GDM1 (cell line): ENCODE measurements at regions not wholly inside any gene's neighbourhood (a gene's known extent, or its start where the extent isn't known, plus 50 kb on each side); places are given as distances from the start of the nearest gene placed in this dataset.
"Not testable (repeated sequence)": the region's sequence is repeated elsewhere in the genome, so short reads cannot be mapped to it uniquely, and the experiment has no call there.

Experiments used
- DNase-seq: peaks from one replicate; lab custom pipeline; 2025; lab: John Stamatoyannopoulos, UW

GRCh38 chr6:120358535-120358934, 975.7 kb downstream of the TBC1D32 start:
- DNase-seq = not testable (repeated sequence)

GRCh38 chr6:120357447-120357846, 976.8 kb downstream of the TBC1D32 start:
- DNase-seq = no peak

- no peak for DNase-seq
These were observed 978.5 kb downstream of the TBC1D32 start for GRCh38 chr6:120355822-120356221.

GRCh38 chr6:120354452-120355098, 979.7 kb downstream of the TBC1D32 start:
- no peak for DNase-seq

- DNase-seq = no peak
These were observed 981.8 kb downstream of the TBC1D32 start for GRCh38 chr6:120352491-120352890.

- DNase-seq = no peak
These were observed 985.4 kb downstream of the TBC1D32 start for GRCh38 chr6:120348926-120349325.

- DNase-seq = no peak
These were observed 979.0 kb upstream of the MAN1A1 start for GRCh38 chr6:120328521-120328920.

GRCh38 chr6:120320481-120321162, 971.1 kb upstream of the MAN1A1 start:
- DNase-seq = no peak

- no peak for DNase-seq
These were observed 954.7 kb upstream of the MAN1A1 start for GRCh38 chr6:120304223-120304622.

- DNase-seq = no peak
These were observed 954.0 kb upstream of the MAN1A1 start for GRCh38 chr6:120303527-120303926.

GRCh38 chr6:120302041-120302440, 952.5 kb upstream of the MAN1A1 start:
- no peak for DNase-seq

- DNase-seq = no peak
These were observed 941.4 kb upstream of the MAN1A1 start for GRCh38 chr6:120290964-120291363.

- no peak for DNase-seq
These were observed 932.4 kb upstream of the MAN1A1 start for GRCh38 chr6:120282005-120282404.

- no peak for DNase-seq
These were observed 930.1 kb upstream of the MAN1A1 start for GRCh38 chr6:120279466-120280167.

- no peak for DNase-seq
These were observed 929.3 kb upstream of the MAN1A1 start for GRCh38 chr6:120278689-120279396.

GRCh38 chr6:120274547-120274946, 925.0 kb upstream of the MAN1A1 start:
- DNase-seq = no peak

GRCh38 chr6:120273411-120273810, 923.9 kb upstream of the MAN1A1 start:
- DNase-seq = no peak

- DNase-seq = no peak
These were observed 922.5 kb upstream of the MAN1A1 start for GRCh38 chr6:120272038-120272437.

- DNase-seq = not testable (repeated sequence)
These were observed 918.7 kb upstream of the MAN1A1 start for GRCh38 chr6:120268256-120268655.

- DNase-seq = no peak
These were observed 912.8 kb upstream of the MAN1A1 start for GRCh38 chr6:120262354-120262753.

- no peak for DNase-seq
These were observed 911.1 kb upstream of the MAN1A1 start for GRCh38 chr6:120260636-120261035.

GRCh38 chr6:120254651-120255050, 905.1 kb upstream of the MAN1A1 start:
- DNase-seq = no peak

GRCh38 chr6:120248451-120248850, 898.9 kb upstream of the MAN1A1 start:
- no peak for DNase-seq
